H1 (cell line): ENCODE measurements at regions not wholly inside any gene's neighbourhood (a gene's known extent, or its start where the extent isn't known, plus 50 kb on each side); places are given as distances from the start of the nearest gene placed in this dataset.

Experiments
- BCL11A ChIP-seq, 2 experiments: IDR thresholded peaks; one replicate each; pipeline ENCODE4 v1.6.1; 2011; ENCODE audit warnings: low read depth in 2 of 2, low read length in 2 of 2, mild to moderate bottlenecking in 2 of 2
- KDM1A ChIP-seq: fragments of 200-600, 300-600 bp; sonication (generic); IDR thresholded peaks from 2 replicates; pipeline ENCODE4 v1.7.1; 2016; ENCODE audit warnings: mild to moderate bottlenecking, low read length, borderline replicate concordance
- PHF8 ChIP-seq: fragments of 200-600 bp; sonication (generic); conservative IDR thresholded peaks from 2 replicates; pipeline ENCODE4 v1.7.1; 2012; ENCODE audit warnings: low read depth, mild to moderate bottlenecking, inconsistent platforms, low read length, moderate library complexity
- POLR2A ChIP-seq, 2 experiments: IDR thresholded peaks; 1 replicate in 1 of 2; 2 replicates in 1 of 2; pipeline ENCODE4 v1.6.1; 2011; ENCODE audit warnings: low read depth in 2 of 2, low read length in 2 of 2, mild to moderate bottlenecking in 2 of 2; ENCODE audit errors: control extremely low read depth in 1 of 2
- RFX5 ChIP-seq: IDR thresholded peaks from 2 replicates; pipeline ENCODE4 v1.6.1; 2011; ENCODE audit warnings: low read depth, low read length, improper control_type of control experiment, borderline replicate concordance
- RXRA ChIP-seq: IDR thresholded peaks from 2 replicates; pipeline ENCODE4 v1.6.1; 2011; ENCODE audit warnings: low read depth, mild to moderate bottlenecking, low read length, moderate library complexity; ENCODE audit not compliant: insufficient read depth
- SIX5 ChIP-seq: IDR thresholded peaks from 2 replicates; pipeline ENCODE4 v1.6.1; 2011; ENCODE audit warnings: mild to moderate bottlenecking, low read depth, low read length

- TF ChIP-seq KDM1A (no peak), RXRA (no peak), PHF8 (no peak), RFX5 (no peak), POLR2A (IDR thresholded peaks at IDR 0.05; ENCODE audit: control extremely low read depth in 1 of 2, low read depth in 2 of 2, low read length in 2 of 2) (no peak), SIX5 (no peak), BCL11A (IDR thresholded peaks at IDR 0.05; ENCODE audit: low read depth in 2 of 2, low read length in 2 of 2) (no peak)
Observed at GRCh38 chr11:25587496-25587895, 744.4 kb upstream of the ANO3 start (continued).
